AG20443 (cell line): ENCODE measurements at regions not wholly inside any gene's neighbourhood (a gene's known extent, or its start where the extent isn't known, plus 50 kb on each side); places are given as distances from the start of the nearest gene placed in this dataset.
"Not testable (repeated sequence)": the region's sequence is repeated elsewhere in the genome, so short reads cannot be mapped to it uniquely, and the experiment has no call there.

Experiments
- DNase-seq: peaks from one replicate; pipeline ENCODE4 v3.0.0; 2012; ENCODE audit warnings: low spot score, mixed read lengths

GRCh38 chr9:15033316-15033715 lies 123.1 kb upstream of the FREM1 start:
- no peak for DNase-seq

DNA sequence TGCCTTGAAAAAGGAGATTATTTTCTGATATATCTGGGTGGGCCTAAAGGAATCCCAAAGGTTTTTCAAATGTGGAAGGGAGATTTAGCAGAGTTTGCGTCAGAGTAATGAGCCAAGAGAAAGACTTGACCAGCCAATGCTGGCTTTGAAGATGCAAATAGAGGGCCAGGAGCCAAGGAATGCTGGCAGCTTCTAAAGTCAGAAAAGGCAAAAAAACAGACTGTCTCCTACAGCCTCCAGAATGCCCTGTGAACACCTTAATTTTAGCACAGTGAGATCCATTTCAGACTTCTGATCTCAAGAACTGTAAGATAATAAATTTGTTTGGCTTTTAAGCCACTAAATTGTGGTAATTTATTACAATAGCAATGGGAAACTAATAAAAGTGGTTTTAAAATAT lies 122.6 kb upstream of the FREM1 start:
- DNase-seq = no peak

GRCh38 chr9:15021146-15021545 lies 110.9 kb upstream of the FREM1 start:
- no peak for DNase-seq

DNA sequence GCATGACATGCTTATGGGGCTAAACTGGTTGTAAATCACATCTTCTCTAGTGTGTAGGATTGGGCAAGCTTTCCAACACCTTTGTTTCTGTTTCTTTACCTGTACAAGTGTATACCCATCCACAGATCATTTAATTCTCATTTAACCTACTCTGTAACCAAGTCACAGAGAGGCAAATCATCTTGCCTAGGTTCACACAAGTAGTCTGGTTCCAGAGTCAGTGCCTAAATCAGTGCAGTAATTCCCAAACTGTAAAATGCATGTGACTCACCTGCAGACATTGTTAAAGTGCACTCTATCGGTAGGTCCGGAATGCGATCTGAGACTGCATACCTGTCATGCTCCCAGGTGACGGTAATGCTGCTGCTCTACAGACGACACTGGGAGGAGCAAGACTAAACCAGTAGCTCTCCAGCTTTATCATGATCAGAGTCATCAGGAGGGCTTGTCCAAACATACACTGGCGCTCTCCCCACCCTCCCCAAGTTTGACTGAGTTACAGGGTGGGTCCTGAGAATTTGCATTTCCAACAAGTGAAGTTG lies 107.9 kb upstream of the FREM1 start:
- no peak for DNase-seq

DNA sequence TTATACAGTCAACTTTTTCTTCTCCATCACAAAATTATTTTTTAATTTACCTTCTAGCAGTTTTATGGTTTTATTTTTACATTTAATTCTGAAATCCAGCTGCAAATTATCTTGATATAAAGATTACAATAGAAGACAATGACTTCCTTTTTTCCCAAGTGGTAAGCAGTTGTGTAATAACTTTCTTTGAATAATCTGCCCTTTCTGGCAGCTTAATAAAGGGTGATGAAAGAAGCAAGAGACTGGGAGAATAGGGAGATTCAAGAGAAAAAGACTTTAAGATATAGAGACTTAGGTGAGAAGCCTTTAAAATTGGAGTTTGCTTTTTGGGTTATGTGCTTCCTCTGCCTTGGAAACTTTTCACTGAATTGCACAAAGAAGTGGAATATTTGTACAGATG lies 100.4 kb upstream of the FREM1 start:
- DNase-seq = no peak

DNA sequence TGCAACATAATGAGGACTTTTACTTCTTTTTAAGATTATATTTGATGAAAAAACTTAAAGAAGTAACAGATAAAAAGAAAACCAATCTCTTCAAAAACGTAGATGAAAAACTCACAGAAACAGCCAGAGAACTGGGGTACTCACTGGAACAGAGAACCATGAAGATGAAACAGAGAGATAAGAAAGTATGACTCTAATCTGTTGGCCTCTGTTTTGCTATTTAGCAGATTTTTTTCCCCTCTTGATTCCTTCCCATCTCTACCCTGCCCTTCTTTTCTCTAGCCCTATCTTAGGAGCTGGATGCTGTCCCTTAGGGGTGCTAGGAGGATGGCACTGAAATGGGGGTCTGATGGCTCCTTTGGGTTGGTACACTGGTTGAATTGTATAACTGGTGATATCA lies 97.5 kb upstream of the FREM1 start:
- DNase-seq = no peak

- DNase-seq = no peak
Measured at GRCh38 chr9:14994738-14995137, 84.5 kb upstream of the FREM1 start.

- DNase-seq = no peak
Measured at GRCh38 chr9:14993901-14994554, 83.8 kb upstream of the FREM1 start.

DNA sequence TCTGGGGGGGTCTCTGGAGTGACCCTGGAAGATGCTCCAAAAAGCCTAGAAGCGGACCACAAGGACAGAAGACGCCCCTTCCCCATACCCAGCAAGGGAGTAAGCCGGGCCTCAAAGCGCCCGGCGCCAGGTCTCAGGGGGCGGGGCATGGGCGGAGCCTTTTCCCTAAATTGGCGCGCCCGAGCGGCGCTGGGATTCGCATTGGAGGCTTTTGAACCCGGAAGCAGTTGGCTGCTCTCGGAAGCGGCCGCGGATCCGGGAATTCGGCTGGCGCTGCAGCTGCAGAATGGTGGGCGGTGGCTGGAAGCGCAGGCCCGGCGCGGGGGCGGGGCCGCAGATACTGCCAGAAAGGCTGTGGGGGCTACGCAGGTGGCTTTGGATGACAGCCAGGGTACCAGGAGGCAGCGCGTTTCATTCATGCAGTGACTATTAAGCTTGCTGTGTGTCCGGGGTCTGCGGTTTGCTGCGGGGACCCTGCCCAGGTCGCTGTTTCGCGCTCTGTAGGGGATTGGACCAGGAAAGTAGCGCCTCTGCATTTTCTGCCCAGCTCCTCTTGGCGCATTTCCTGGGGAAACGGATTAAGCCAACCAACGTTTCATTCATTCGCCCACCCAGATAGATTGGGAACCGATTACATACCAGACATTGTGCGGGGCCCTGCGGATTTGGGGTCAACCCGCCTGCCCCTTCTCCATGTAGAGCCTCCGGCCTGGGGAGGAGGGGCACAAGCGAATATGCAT lies 83.0 kb upstream of the FREM1 start:
- DNase-seq = peak; percentile 95

GRCh38 chr9:14992516-14992915 lies 82.3 kb upstream of the FREM1 start:
- no peak for DNase-seq

GRCh38 chr9:14992081-14992480 lies 81.9 kb upstream of the FREM1 start:
- DNase-seq = no peak

- not testable (repeated sequence) for DNase-seq
Measured at GRCh38 chr9:14990647-14991046, 80.4 kb upstream of the FREM1 start.

DNA sequence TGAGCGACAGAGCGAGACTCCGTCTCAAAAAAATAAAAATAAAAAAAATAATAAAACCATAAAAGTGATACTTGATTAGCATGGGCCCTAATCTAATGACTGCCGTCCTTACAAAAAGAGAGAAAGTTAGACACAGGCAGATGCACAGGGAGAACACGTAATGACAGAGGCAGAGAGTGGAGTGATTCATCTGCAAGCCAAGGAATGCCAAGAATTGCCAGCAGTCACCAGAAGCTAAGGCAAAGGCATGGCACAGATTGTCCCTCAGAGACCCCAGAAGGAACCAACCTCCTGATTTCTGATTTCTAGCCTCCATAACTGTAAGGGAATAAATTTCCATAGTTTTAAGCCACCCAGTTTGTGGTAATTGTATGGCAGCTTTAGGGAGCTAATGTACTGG lies 79.6 kb upstream of the FREM1 start:
- no peak for DNase-seq

DNA sequence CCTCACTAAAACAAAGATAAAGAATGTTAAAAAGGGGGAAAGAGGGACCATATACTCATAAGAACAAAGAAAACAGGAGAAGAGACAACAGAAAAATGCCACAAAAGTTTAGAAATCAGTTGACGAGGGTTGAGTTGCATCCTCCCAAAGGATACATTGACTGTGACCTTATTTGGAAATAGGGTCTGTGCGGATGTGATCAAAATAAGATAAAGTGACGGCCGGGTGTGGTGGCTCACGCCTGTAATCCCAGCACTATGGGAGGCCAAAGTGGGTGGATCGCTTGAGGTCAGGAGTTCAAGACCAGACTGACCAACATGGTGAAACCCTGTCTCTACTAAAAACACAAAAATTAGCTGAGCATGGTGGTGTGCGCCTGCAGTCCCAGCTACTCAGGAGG lies 79.1 kb upstream of the FREM1 start:
- not testable (repeated sequence) for DNase-seq

GRCh38 chr9:14987858-14988257 lies 77.6 kb upstream of the FREM1 start:
- no peak for DNase-seq

GRCh38 chr9:14985419-14985818 lies 75.2 kb upstream of the FREM1 start:
- no peak for DNase-seq

GRCh38 chr9:14983599-14983998 lies 73.4 kb upstream of the FREM1 start:
- DNase-seq = no peak

DNA sequence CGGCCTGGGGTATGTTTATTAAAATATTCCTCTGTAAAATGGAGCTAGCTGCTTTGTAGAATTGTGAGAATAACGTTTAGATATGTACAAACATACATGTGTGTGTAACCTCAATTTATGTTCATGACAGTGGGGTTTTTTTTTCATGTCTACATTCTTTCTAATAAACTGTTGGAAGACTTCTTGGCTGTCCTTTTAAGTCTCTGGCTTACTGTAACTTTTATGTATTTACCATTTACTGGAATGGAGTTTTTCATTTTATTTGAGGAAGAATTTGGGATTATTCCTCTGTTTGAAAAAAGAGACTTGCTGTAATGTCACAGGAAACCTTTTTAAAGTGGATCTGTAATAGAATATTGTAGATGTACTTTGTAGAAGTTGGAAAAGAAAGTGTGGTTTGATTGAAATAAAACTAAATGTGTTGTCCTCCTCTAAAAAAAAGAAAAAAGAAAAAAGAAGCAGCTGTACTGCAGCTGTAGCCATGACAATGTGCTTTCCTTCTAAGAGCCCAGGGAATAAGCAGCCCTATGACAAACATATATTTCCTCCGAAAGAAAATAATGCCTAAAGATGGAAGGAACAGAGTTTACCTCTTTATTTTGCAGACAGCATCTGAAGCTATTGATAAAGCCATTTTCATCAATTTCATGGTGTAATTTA lies 71.2 kb upstream of the FREM1 start:
- no peak for DNase-seq

DNA sequence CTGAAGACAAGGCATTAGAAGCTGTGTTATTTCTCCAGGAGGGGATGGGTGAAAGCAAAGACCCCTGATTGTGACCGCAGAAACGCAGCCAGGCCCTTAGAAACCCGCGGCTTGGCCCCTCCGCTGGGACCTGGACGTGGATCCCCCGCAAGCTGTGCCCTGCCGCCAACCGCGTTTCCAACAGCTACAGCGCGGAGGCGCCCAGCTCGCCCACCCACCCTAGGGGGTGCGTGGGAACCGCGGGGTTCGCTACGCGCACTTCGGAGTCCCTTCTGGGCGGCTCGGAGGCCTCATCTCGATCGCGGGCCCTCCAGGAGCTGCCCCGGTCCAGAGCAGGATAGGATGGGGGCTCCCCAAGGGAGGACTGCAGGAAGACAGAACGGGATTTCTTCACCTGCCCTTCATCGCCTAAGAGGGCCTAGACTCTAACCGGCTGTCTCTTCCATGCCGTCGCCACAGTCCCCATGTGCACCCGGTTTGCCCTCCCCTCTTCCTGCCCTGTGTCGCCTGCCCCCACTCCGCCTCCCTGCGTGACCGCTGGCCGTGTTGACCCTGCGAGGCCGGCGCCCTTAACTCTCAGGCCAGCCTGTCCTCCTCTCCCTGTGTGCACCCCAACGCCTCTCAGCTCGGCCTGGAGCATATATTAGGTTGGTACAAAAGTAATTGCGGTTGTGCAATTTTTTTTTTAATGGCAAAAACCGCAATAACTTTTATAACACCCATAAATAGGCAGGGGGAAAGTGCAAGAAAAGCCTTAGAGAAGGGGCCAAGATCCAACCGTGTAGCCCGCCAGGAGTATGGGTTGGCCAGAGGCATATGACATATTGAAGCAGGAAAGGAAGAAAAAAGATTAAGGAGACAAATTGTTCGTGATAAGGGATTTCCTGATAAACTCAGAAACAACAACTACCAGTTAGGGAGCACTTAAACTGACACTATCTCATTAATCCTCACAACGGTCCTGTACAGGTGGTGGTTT lies 68.1 kb upstream of the FREM1 start:
- peak; percentile 13 for DNase-seq

DNA sequence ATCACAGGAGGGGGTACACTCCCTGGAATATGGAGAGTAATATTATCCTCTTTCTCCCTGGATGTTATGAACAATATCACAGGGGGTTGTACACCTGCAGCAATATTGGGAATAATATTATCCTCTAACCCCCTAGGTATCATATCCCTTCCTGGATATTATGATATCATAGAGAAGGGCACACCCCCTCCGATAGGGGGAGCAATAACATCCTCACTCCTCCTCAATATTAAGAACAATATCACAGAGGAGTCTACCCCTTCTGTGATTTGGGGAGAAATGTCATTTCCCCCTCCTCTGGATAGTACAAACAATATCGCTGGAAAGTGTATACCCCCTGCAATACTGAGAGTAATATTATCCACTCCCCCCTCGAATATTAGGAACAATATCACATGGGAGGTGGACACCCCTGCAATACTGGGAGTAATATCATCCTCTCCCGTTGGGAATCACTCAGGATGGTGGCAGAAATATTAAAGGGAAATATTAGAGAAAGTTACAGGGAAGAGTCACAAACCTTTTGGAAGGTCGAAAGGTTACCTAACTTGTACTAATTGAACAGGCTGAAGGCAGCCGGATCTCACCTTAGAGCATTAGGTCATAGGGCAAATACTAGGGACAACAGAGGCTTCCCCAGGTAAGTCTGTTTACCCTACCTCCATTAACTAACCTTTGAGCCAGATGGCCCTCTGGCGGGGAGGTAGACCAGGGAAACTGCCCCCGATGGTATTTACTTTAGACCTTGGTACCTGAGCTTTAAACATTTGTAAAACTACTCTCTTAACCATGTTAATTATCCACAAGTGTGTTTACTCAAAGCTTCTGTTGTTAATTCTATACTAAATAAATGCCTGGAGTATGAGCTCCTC lies 57.5 kb upstream of the FREM1 start:
- no peak for DNase-seq
